22Rv1 (cell line): ENCODE measurements at regions not wholly inside any gene's neighbourhood (a gene's known extent, or its start where the extent isn't known, plus 50 kb on each side); places are given as distances from the start of the nearest gene placed in this dataset.

Source experiments
- ZFX ChIP-seq: fragments of 450-650 bp; IDR thresholded peaks from 2 replicates; pipeline ENCODE4 v1.6.1; 2017; ENCODE audit warnings: antibody characterized with exemption, borderline replicate concordance
- TF ChIP-seq, protein P1 (sequence below): fragments of 450-650 bp; IDR thresholded peaks from 2 replicates; pipeline ENCODE4 v1.5.1; 2017; ENCODE audit warnings: mild to moderate bottlenecking

DNA sequence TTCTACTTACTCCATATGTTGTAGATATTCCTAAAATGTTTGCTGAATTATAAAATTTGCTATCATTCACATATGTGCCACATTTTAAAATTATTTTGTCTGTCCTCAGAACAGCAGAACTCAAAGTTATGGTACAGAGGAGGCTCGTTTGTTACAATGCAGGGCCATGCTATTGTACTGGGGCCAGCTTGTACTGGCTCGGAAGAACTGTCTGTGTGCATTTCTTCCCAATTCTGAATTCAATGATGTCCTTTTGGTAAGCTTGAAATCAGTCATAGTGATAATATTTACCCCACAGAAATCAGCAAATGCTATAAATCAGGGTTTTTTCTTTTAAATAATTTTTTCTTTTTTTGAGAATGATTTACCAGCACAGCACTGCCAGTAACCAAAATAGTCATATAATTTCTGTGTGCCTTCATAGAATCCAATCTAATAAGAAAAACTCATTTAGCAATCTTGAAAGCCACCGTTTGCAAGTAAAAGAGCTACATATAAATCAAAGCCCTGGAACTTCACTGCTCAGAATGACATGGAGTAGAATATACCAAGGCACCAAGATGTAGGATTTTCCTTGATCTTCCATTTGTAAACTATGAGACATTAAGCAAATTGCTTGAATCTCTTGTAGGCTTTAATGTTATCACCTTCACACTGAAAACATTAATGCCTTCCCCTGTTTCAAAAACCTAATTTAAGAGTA, 90.7 kb upstream of the EPHA4 start:
- TF ChIP-seq, protein P1, sequence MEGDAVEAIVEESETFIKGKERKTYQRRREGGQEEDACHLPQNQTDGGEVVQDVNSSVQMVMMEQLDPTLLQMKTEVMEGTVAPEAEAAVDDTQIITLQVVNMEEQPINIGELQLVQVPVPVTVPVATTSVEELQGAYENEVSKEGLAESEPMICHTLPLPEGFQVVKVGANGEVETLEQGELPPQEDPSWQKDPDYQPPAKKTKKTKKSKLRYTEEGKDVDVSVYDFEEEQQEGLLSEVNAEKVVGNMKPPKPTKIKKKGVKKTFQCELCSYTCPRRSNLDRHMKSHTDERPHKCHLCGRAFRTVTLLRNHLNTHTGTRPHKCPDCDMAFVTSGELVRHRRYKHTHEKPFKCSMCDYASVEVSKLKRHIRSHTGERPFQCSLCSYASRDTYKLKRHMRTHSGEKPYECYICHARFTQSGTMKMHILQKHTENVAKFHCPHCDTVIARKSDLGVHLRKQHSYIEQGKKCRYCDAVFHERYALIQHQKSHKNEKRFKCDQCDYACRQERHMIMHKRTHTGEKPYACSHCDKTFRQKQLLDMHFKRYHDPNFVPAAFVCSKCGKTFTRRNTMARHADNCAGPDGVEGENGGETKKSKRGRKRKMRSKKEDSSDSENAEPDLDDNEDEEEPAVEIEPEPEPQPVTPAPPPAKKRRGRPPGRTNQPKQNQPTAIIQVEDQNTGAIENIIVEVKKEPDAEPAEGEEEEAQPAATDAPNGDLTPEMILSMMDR: no peak
- TF ChIP-seq ZFX: no peak
